ENCODE measurements at regions not wholly inside any gene's neighbourhood (a gene's known extent, or its start where the extent isn't known, plus 50 kb on each side); places are given as distances from the start of the nearest gene placed in this dataset.

DNA sequence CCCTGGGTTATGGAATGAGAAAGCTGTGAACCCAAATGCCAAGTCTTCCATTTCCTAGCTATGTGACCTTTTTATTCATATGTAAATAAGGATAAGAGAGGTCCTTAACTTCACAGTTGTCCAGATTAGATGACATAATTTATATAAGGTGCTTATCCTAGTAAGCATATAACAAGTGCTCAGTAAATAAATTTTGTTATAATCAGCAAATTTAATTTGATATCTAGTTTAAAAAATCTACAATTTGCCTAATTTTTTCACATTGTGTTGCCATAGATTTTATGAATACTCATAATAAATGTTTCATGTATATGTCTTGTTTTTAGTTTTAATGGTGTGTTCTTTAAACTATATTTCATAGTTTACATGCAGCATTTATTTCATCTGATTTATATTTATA, 130.4 kb upstream of the SPRY1 start:
- no peak for DNase-seq (ENCODE audit: low read depth)

- peak; percentile 25 for DNase-seq (ENCODE audit: low read depth)
Observed at GRCh38 chr4:123278755-123279154, 117.8 kb upstream of the SPRY1 start.

DNA sequence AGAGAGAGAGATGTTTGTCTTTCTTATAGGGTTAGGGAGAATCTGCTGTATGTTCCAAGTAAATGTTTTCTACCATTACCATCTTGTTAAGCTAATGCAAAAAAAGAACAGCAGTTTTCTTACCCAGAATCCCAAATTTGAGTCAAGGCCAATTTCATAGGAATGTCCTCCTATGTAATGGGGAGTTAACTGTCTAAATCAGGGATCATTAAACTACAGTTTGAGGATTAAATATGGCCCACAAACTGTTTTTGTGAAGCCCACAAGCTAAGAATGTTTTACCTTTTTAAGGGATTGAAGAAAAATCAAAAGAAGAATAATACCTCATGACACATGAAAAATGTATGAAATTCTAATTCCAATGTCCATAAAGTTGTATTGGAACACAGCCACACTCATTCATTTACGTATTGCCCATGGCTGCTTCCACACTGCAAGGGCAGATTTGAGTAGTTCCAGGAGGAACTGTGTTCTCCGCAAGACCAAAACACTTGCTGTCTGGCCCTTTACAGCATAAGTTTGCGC, 113.2 kb upstream of the SPRY1 start:
- DNase-seq (ENCODE audit: low read depth), result no peak

GRCh38 chr4:123284168-123284567, 112.4 kb upstream of the SPRY1 start:
- DNase-seq (ENCODE audit: low read depth), result peak; percentile 68

GRCh38 chr4:123286903-123287466, 109.6 kb upstream of the SPRY1 start:
- no peak for DNase-seq (ENCODE audit: low read depth)

DNA sequence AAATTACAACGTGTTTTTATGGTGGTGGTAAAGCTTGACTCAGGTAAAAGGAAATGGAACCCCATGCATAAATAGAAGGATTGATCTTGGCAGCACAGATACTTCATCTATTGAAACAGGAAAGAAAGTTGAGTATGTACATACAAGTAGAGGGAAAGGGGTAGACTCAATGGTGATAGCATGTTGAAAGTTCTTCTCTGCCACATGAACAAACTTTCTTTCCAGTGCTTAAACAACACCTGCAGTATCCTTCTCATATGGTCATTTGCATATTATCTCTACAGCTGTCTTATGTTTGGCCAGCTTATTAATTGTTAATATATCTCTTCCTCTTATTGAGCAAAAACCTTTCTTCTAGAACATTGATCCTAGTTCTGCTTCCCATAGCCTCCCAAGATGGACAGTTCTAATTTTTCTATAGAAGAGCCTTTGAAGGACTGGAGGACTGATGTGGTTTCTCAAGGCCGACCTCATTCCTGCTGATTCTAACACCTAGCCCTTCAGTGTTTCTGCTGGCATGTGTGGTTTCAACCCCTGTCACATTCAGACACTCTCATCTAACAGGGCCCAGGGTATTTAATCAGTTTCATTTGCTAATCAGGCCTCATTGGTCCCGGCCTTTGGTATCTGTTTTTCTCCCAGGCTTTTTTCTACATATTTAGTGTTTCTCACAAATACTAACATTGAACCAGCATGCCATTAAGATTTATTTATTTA, 108.1 kb upstream of the SPRY1 start:
- DNase-seq (ENCODE audit: low read depth), result no peak

DNA sequence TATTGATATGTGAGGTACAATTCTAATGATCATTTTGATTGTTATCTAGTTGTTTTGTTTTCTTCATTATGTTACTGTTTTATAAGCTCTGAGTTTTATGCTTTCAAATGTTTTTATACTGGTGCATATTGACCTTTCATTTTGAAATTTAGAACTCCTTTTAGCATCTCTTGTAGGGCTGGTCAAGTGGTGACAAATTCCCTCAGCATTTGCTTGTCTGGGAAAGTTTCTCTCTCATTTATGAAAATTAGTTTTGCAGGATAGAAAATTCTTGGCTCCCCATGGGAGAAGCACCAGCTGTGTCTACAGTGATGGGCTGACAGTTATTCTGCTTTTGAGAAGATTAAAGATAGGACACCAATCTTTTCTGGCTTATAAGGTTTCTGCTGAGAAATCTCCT, 105.3 kb upstream of the SPRY1 start:
- no peak for DNase-seq (ENCODE audit: low read depth)

DNA sequence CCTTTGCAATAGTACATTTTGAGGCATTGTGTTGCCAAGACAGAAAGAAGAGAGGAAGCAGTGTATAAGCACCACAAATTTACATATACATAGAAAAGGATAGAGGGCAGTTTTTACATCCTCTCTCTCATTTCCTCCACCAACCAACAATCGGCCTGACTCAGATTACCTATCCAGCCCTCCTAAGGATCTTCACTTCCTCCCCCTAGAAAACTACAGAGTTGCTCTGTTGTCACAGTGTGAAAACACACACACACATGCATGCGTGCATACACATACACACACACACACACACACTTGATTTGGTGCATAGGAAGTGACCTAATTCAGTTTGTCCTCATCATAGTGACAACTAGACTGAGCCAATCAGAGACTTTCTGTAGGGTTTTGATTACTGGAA, 98.8 kb upstream of the SPRY1 start:
- DNase-seq (ENCODE audit: low read depth), result no peak

GRCh38 chr4:123298261-123298660, 98.3 kb upstream of the SPRY1 start:
- no peak for DNase-seq (ENCODE audit: low read depth)

DNA sequence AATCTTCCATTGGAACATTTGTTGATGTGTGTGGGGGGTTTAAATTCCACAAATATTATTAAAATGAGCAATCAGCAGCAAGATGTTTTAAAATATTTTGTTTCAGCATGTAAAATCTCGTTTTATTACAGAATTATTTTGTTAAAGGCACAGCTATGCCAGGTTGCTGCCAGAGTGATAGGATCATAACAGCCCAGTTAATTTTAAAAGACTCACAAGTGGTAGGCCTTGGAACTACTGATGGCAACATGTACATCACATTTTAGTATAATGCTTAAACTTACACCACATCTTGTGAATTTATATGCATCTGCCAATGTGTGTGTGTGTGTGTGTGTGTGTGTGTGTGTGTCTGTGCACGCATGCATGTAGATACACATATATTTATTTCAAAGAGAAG, 97.8 kb upstream of the SPRY1 start:
- peak; percentile 32 for DNase-seq (ENCODE audit: low read depth)

- peak; percentile 58 for DNase-seq (ENCODE audit: low read depth)
Observed at GRCh38 chr4:123299212-123299691, 97.3 kb upstream of the SPRY1 start.

- DNase-seq (ENCODE audit: low read depth), result no peak
Observed at GRCh38 chr4:123300222-123301039, 96.2 kb upstream of the SPRY1 start.

GRCh38 chr4:123301923-123302322, 94.7 kb upstream of the SPRY1 start:
- DNase-seq (ENCODE audit: low read depth), result no peak

DNA sequence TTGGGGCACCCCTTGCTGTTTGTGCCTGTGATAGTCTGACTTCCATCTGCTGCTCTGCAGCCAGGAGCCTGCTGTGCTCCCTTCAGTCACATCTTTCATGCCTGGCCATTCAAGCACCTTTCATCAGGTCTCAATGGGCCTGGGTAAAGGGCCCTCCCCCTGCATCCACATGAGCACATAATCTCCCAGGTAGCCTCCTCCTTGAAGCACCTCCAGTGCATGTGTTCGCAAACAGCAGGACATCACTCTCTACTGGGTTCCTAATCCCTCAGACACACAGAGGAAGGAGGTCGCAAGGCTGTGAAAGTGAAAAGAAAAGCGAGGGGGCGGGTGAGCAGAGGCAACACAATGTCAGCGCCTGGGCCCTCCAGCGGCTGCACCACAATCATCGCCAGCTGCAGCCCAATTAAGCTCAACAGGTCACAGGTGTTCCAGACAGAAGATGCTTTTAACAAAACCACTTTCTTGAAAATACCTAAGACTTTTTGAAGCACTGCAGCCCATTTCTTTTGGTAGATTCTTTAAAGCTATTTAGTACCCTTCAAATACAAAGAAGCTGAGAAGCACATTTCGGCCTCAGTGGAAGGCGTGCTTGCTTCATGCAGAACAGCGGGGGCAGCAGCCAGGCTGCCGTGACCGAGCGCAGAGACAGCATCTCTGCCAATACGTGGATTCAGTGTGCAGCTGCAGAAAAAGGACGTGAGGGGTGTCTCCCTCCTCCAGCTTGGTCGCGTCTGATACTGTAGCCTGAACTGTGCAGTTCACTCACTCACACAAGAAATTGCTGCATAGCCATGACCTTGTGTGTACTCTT, 92.2 kb upstream of the SPRY1 start:
- no peak for DNase-seq (ENCODE audit: low read depth)

DNA sequence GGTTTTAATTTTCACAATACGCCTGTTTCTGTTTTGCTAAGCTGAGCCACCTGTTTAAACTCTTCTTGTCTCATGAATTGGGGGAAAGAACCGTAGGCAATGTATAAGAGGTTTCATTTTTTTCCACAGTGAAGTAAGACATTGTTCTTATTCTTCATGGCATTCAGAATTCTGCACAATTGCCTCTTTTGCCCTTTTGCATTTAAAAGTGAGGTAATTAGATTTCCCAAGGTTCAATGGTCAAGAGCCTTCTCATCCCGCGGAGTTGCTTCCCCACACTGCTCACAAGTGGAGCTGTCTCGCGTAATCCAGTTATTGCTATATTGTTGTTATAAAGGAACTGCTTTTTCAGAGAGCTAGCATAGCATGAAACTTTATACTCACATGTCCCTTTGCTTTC, 90.9 kb upstream of the SPRY1 start:
- no peak for DNase-seq (ENCODE audit: low read depth)

- DNase-seq (ENCODE audit: low read depth), result no peak
Observed at GRCh38 chr4:123306769-123307168, 89.8 kb upstream of the SPRY1 start.

GRCh38 chr4:123308667-123309066, 87.9 kb upstream of the SPRY1 start:
- no peak for DNase-seq (ENCODE audit: low read depth)

DNA sequence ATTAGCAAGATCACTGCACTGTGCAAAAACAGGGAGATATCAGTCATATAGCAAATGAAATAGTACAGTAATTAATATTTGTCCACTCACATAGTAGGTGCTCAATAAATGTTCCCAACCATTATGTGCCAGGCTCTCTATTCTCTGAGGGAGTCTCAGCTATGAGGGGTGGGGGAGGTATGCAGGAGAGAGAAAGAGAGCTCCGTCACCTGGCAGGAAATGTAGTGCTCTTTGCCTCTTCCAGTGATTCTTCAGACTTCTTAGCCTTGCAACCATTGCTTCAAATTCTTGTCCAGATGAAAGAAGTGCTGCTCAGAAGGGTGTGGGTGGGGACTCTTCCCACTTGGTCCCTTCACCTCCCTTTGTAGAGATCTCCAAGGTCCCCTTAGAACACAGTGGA, 84.5 kb upstream of the SPRY1 start:
- no peak for DNase-seq (ENCODE audit: low read depth)

GRCh38 chr4:123312951-123313592, 83.5 kb upstream of the SPRY1 start:
- DNase-seq (ENCODE audit: low read depth), result no peak

- DNase-seq (ENCODE audit: low read depth), result peak; percentile 7
Observed at GRCh38 chr4:123315617-123316016, 81.0 kb upstream of the SPRY1 start.

- peak; percentile 56 for DNase-seq (ENCODE audit: low read depth)
Observed at GRCh38 chr4:123317211-123317610, 79.4 kb upstream of the SPRY1 start.
